ENCODE measurements at regions not wholly inside any gene's neighbourhood (a gene's known extent, or its start where the extent isn't known, plus 50 kb on each side); places are given as distances from the start of the nearest gene placed in this dataset.

- H3K9me3 Mint-ChIP-seq, result no peaks in the 10 kb centered on the region
- H3K4me3 Mint-ChIP-seq, result no peak overlapping the region
- H3K27ac Mint-ChIP-seq, result no peak overlapping the region
- DNase-seq, result no peak
- H3K36me3 Mint-ChIP-seq, result no peaks in the 10 kb centered on the region
- H3K4me1 Mint-ChIP-seq, result no peaks in the 10 kb centered on the region
- CTCF ChIA-PET, result no interaction called here
- H3K27me3 Mint-ChIP-seq, result peaks cover 4% of the 10 kb centered on the region
These were observed 66.1 kb upstream of the KAT6B start for GRCh38 chr10:74760086-74760979.

- Mint-ChIP-seq H3K9me3 (no peaks in the 10 kb centered on the region), H3K36me3 (no peaks in the 10 kb centered on the region), H3K27ac (no peak overlapping the region), H3K27me3 (peaks cover 7% of the 10 kb centered on the region), H3K4me1 (no peaks in the 10 kb centered on the region), H3K4me3 (no peak overlapping the region)
- CTCF ChIA-PET, result no interaction called here
- DNase-seq, result no peak
These were observed 62.3 kb upstream of the KAT6B start for GRCh38 chr10:74763934-74764591.

- DNase-seq, result no peak
- CTCF ChIA-PET, result no interaction called here
- no peaks in the 10 kb centered on the region for H3K9me3 Mint-ChIP-seq
- peaks cover 7% of the 10 kb centered on the region for H3K27me3 Mint-ChIP-seq
- H3K27ac Mint-ChIP-seq, result no peak overlapping the region
- no peaks in the 10 kb centered on the region for H3K36me3 Mint-ChIP-seq
- H3K4me3 Mint-ChIP-seq, result no peak overlapping the region
- H3K4me1 Mint-ChIP-seq, result no peaks in the 10 kb centered on the region
These were observed 60.9 kb upstream of the KAT6B start for GRCh38 chr10:74765465-74765975.

- H3K4me3 Mint-ChIP-seq, result no peak overlapping the region
- H3K9me3 Mint-ChIP-seq, result no peaks in the 10 kb centered on the region
- H3K27me3 Mint-ChIP-seq, result peaks cover 4% of the 10 kb centered on the region
- DNase-seq, result no peak
- H3K4me1 Mint-ChIP-seq, result no peaks in the 10 kb centered on the region
- H3K36me3 Mint-ChIP-seq, result no peaks in the 10 kb centered on the region
- CTCF ChIA-PET, result no interaction called here
- H3K27ac Mint-ChIP-seq, result no peak overlapping the region
These were observed 59.9 kb upstream of the KAT6B start for GRCh38 chr10:74766501-74766900.

- Mint-ChIP-seq H3K27ac (no peak overlapping the region), H3K27me3 (peaks cover 4% of the 10 kb centered on the region), H3K4me1 (no peaks in the 10 kb centered on the region), H3K4me3 (no peak overlapping the region), H3K36me3 (no peaks in the 10 kb centered on the region), H3K9me3 (peaks cover 1% of the 10 kb centered on the region)
- CTCF ChIA-PET, result interaction anchor here (0.7 kb wide), 1 partner anchor 23 kb away, joined by 3 read pairs; no protein-coding TSS in a partner anchor
- DNase-seq, result no peak
These were observed 56.0 kb upstream of the KAT6B start for GRCh38 chr10:74770400-74770799.

GRCh38 chr10:74771054-74771453 is 55.3 kb upstream of the KAT6B start:
- peaks cover 4% of the 10 kb centered on the region for H3K9me3 Mint-ChIP-seq
- no peaks in the 10 kb centered on the region for H3K4me1 Mint-ChIP-seq
- H3K27ac Mint-ChIP-seq, result no peak overlapping the region
- CTCF ChIA-PET, result no interaction called here
- no peaks in the 10 kb centered on the region for H3K27me3 Mint-ChIP-seq
- no peak for DNase-seq
- no peak overlapping the region for H3K4me3 Mint-ChIP-seq
- no peaks in the 10 kb centered on the region for H3K36me3 Mint-ChIP-seq

- Mint-ChIP-seq H3K4me3 (no peak overlapping the region), H3K4me1 (no peaks in the 10 kb centered on the region), H3K9me3 (peaks cover 14% of the 10 kb centered on the region), H3K36me3 (no peaks in the 10 kb centered on the region), H3K27ac (no peak overlapping the region), H3K27me3 (no peaks in the 10 kb centered on the region)
- CTCF ChIA-PET, result no interaction called here
- no peak for DNase-seq
These were observed 51.3 kb upstream of the KAT6B start for GRCh38 chr10:74775099-74775498.
